ENCODE measurements at regions not wholly inside any gene's neighbourhood (a gene's known extent, or its start where the extent isn't known, plus 50 kb on each side); places are given as distances from the start of the nearest gene placed in this dataset.

DNA sequence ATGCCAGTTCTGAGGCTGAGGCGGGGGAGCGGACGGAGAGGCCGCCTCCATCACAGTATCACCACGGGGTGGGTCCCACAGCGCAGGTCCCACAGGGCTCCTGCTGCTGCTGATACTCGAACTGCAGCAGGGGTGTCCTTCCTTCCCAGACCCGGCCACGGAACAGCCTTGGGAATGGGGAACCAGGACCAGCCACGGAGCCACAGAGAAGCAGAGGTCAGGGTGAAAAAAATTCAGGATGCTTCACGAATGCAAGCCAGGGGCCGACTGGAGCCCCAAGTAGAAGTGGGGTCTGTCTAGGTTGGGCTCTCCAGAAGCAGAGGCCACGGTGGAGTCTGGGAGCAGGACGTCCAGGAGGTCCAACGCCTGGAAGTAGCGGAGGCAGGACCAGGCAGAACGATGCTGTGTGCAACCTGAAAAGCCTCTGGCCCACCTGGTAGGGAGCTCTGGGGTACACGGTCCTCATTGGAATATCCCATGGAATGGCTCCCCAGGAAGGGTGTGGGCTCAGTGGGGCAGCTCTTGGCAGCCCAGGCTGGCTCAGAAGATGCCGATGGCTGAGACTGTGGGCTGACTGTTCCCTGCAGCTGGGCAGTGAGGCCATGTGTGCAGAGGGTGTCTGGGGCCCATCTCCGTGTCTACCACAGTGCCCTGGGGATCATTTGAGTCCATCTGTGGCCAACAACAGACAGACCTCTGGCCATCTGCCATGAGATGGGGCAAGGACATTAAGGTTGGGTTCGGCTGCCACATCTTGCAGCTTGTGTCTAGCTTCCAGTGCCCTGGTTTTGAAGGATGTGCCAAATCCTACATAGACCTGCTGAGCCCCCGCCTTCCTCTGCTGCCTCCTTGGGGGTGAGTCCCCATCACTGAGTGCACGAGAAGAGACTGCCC is 66.9 kb upstream of the FCN1 start:
- no peak for TF ChIP-seq ARNT (IDR thresholded peaks at IDR 0.05)
- no peak for TF ChIP-seq SP1 (IDR thresholded peaks at IDR 0.05)
- TF ChIP-seq CTBP1 (IDR thresholded peaks at IDR 0.05; ENCODE audit: borderline replicate concordance), result no peak
- TF ChIP-seq ELF4 (IDR thresholded peaks at IDR 0.05), result no peak
- TF ChIP-seq SUZ12 (IDR thresholded peaks at IDR 0.05), result no peak

All from HEK293T (cell line).